Spinal cord (tissue), 9 donors: ENCODE measurements at regions not wholly inside any gene's neighbourhood (a gene's known extent, or its start where the extent isn't known, plus 50 kb on each side); places are given as distances from the start of the nearest gene placed in this dataset.

Experiments used
- DNase-seq, 6 donors: peaks; one replicate each; pipeline versions ENCODE4 v3.0.0 to v3.0.0-alpha.2; 2013 to 2015; ENCODE audit warnings: low spot score in 6 of 6, low read depth in 4 of 6
- H3K27ac ChIP-seq: one replicate; pipeline ENCODE4 v1.5.1; 2013; ENCODE audit warnings: low read depth, low read length, control low read depth
- H3K27me3 ChIP-seq: one replicate; pipeline ENCODE4 v1.6.1; 2013; ENCODE audit warnings: low read length; ENCODE audit not compliant: control insufficient read depth, insufficient read depth
- H3K36me3 ChIP-seq: one replicate; pipeline ENCODE4 v1.6.1; 2013; ENCODE audit warnings: low read length; ENCODE audit not compliant: control insufficient read depth, insufficient read depth
- H3K4me1 ChIP-seq: one replicate; pipeline ENCODE4 v1.6.1; 2013; ENCODE audit warnings: low read length; ENCODE audit not compliant: control insufficient read depth, insufficient read depth
- H3K4me3 ChIP-seq: one replicate; pipeline ENCODE4 v1.5.1; 2013; ENCODE audit warnings: low read depth, low read length, control low read depth
- H3K9me3 ChIP-seq: one replicate; pipeline ENCODE4 v1.6.1; 2013; ENCODE audit warnings: low read length; ENCODE audit not compliant: control insufficient read depth, insufficient read depth
- WGBS: methylation state at CpG from one replicate; pipeline ENCODE4 v1.1.5; 2013; ENCODE audit warnings: missing lambda C conversion rate; ENCODE audit not compliant: insufficient coverage; 5-methylcytosine and 5-hydroxymethylcytosine counted together
- donor health status: healthy.

DNA sequence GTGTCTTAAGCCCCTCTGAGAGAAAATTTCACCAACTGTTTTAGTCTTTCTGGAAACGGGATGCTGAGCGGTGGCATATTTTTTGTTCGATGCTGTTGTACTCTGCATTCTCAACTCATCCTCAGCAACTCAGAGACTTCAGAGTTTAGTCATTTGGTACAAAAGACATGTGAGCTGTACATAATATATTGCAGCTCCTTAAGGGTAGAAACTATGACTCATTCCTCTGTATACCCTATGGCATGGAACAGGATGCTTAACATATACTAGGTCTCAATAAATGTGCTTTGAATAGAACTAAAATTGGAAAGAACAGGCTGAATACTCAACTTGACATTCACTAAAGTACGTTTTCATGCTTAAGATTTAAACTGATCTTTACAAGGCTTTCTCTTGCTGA lies 130.5 kb upstream of the SLITRK2 start:
- Histone ChIP-seq H3K9me3 (no peaks in the 10 kb centered on the region), H3K27ac (no peak overlapping the region), H3K4me1 (no peaks in the 10 kb centered on the region), H3K27me3 (no peaks in the 10 kb centered on the region), H3K4me3 (no peak overlapping the region), H3K36me3 (no peaks in the 10 kb centered on the region)
- DNase-seq, result no peak
- 40% methylated on average over 1 of the region's 4 CpGs for WGBS

DNA sequence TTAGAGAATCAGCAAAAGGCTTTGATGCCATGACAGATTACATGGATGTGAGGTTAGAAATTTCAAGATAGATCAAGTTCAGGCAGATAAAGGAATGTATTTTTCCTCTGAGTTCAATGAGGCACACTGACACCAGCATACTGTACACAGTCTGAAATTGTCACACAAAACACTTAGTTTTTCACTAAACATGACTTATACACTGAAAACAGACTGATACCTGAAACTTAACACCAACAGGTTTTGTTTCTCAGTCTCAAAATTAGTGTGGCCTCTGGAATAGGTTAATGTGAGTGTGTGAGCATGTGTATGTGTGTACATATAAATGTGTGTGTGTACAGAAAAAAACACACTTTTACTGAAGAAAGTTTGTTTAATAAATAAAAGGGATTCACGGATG lies 129.9 kb upstream of the SLITRK2 start:
- Histone ChIP-seq H3K27ac (no peak overlapping the region), H3K4me3 (no peak overlapping the region), H3K27me3 (no peaks in the 10 kb centered on the region), H3K4me1 (no peaks in the 10 kb centered on the region), H3K36me3 (no peaks in the 10 kb centered on the region), H3K9me3 (no peaks in the 10 kb centered on the region)
- DNase-seq, result no peak
- no CpG with 5 or more reads among the region's 1 CpG for WGBS

DNA sequence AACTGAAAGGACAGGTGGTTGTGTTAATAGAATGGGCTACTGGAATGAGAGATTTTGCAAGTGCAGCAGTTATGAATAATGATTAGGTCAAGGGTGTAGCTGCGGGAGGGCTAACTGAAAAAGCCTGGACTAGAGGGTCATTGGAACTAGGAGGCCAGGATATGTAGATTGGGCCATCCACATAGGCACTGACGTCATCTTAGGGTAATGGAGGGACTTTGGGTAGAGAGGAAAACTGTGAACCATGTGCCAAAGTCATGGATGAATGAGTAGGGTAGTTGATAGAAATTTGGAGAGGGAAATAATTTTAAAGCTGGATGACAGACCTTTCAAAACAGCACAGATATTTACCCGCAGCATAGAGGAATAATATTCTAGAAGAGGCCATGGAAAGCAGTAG lies 123.6 kb upstream of the SLITRK2 start:
- Histone ChIP-seq H3K4me1 (no peaks in the 10 kb centered on the region), H3K9me3 (no peaks in the 10 kb centered on the region)
- WGBS, result 45% methylated on average over 2 of the region's 3 CpGs

DNA sequence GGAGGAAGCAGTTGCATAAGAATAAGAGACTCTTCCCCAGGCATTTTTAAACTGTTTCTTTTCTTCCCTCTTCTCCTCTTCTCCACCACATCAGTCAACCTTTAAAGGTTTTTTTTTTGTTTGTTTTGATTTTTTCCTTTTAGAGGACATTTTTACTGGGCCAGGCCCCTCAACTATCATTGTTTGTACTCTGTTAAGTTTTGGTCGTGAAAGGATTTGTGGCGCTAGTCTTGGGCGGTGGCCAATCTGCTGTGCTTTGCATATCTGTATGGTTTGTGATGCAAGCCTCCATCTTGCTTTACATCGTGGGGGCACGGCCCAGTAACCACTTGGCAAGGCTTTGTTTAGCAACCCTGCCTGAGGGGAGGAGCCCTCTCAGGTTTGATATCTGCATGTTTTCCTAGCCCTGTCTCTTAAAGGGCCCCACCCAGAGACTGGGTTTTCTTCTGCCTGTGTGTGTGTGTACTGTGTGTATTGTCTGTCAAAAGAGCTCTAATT lies 101.9 kb upstream of the SLITRK2 start:
- Histone ChIP-seq H3K27ac (no peak overlapping the region), H3K4me1 (no peaks in the 10 kb centered on the region), H3K27me3 (no peaks in the 10 kb centered on the region), H3K9me3 (no peaks in the 10 kb centered on the region), H3K36me3 (no peaks in the 10 kb centered on the region), H3K4me3 (no peak overlapping the region)
- WGBS, result 38% methylated on average over 5 of the region's 5 CpGs
- no peak for DNase-seq

More for the DNA sequence above, 123.6 kb upstream of the SLITRK2 start:
- no peak for DNase-seq
- Histone ChIP-seq H3K4me3 (no peak overlapping the region), H3K36me3 (no peaks in the 10 kb centered on the region), H3K27me3 (no peaks in the 10 kb centered on the region), H3K27ac (no peak overlapping the region)

DNA sequence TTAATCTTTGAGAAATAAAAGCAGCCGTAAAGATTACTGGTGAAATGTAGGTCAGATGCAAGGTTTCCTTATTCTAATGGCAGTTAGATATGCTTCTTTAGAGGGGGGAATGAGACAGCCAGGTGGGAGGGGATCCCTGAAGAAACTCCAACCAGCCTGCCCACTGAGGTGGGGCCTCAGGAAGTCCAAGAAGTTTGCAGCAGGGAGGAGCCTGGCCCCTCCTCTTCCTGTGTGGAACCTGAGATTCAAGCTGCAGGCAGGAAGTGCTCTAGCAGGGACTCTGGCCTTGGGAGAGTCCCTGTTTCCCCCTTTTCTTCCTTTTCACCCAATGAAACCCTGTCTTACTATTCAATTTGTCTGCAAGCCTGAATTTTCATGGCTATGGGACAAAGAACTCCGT lies 101.4 kb upstream of the SLITRK2 start:
- Histone ChIP-seq H3K27me3 (no peaks in the 10 kb centered on the region), H3K36me3 (no peaks in the 10 kb centered on the region), H3K9me3 (no peaks in the 10 kb centered on the region), H3K4me3 (no peak overlapping the region), H3K4me1 (no peaks in the 10 kb centered on the region), H3K27ac (no peak overlapping the region)
- no peak for DNase-seq
- 90% methylated on average over 1 of the region's 2 CpGs for WGBS

DNA sequence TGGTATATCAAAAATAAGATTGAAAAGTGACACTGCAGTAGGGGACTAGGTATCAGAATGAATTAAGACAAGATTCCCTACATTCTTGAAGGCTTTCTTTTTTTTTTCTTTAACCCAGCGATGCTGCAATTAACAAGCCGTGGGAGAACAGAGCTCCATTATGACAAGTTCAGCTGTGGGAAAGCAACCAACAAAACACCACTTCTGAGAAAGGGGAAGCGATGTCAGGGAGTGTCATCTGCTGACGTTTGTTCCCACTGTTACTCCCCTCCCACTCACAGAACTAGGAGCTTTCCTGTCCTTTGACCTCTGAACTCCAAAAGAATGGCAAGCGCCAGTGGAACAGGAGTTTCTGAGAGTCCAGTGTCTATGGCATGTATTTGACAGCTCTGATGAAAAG lies 90.2 kb upstream of the SLITRK2 start:
- H3K36me3 ChIP-seq, result no peaks in the 10 kb centered on the region
- H3K27me3 ChIP-seq, result no peaks in the 10 kb centered on the region
- WGBS, result 37% methylated on average over 3 of the region's 5 CpGs
- no peak overlapping the region for H3K4me3 ChIP-seq
- DNase-seq, result peak in 3 of 6 donors; percentile 22 to 55 (median 51)
- peak overlapping the region; percentile 9 for H3K27ac ChIP-seq
- peaks cover 13% of the 10 kb centered on the region for H3K4me1 ChIP-seq
- H3K9me3 ChIP-seq, result no peaks in the 10 kb centered on the region

DNA sequence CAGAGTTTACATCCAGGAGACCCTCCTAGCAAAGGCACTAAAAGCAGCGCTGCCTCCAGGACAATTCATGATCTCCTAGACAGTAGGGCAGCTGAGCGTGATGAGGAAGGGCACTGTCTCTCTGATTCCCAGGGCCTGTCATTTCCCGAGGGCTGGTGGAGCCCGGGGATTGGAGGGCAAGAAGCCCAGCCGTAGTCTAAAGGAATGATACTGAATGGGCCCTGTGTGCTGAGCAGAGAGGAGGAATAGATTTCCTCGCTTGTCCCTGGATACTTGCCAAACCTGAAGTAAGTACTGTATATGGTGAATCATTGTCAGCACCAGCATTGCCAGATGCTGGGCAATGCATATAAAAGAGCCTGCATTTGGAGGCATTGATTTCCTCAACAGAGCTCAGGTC lies 88.0 kb upstream of the SLITRK2 start:
- H3K9me3 ChIP-seq, result no peaks in the 10 kb centered on the region
- no peaks in the 10 kb centered on the region for H3K27me3 ChIP-seq
- peak in 4 of 6 donors; percentile 23 to 81 (median 56) for DNase-seq
- H3K4me1 ChIP-seq, result peaks cover 13% of the 10 kb centered on the region
- 45% methylated on average over 5 of the region's 6 CpGs for WGBS
- H3K4me3 ChIP-seq, result no peak overlapping the region
- H3K27ac ChIP-seq, result peak overlapping the region; percentile 70
- no peaks in the 10 kb centered on the region for H3K36me3 ChIP-seq

DNA sequence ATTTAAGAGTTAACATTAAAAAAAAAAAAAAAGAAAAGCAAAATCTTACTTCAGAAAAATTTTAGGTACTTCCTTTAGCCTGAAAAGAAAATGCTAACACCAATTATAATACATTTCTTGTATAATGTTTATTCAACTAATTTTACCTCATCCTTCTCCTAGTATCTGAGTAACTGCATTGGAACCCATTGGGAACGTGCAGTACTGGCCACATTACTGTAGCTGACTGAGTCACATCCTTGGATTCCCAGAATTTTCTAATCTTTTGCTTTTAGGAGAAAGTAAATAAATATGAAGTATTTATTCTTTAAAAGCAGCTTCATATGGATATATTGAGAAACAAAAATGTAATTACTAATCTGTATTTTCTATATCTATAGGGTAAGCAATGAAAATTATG lies 82.6 kb upstream of the SLITRK2 start:
- Histone ChIP-seq H3K27me3 (no peaks in the 10 kb centered on the region), H3K4me3 (no peak overlapping the region), H3K36me3 (no peaks in the 10 kb centered on the region), H3K27ac (no peak overlapping the region), H3K9me3 (peaks cover 3% of the 10 kb centered on the region), H3K4me1 (no peaks in the 10 kb centered on the region)
- no CpG with 5 or more reads among the region's 1 CpG for whole genome bisulfite sequencing
- no peak for DNase-seq

DNA sequence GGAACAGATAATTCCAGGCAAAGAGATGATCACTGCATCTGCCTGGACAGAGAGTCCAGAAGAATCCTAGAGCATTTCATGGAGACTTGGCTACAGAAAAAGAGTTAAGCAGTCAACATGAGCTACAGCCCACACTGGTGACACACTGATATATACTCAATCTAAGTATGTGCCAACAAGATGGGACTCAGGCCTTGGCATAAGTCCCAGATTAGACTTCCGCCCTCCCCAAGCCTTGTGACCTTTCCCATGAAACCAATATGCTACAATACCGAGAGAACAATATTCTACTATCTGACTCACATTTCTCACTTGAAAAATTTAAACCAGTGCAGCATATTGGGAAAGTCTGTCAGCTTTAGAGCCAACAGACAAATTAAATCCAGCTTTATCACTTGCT lies 65.7 kb upstream of the SLITRK2 start:
- 50% methylated on average over 1 of the region's 2 CpGs for WGBS
- no peak overlapping the region for H3K27ac ChIP-seq
- no peaks in the 10 kb centered on the region for H3K9me3 ChIP-seq
- no peaks in the 10 kb centered on the region for H3K27me3 ChIP-seq
- no peaks in the 10 kb centered on the region for H3K36me3 ChIP-seq
- H3K4me3 ChIP-seq, result no peak overlapping the region
- DNase-seq, result peak in 2 of 6 donors; percentile 14 to 30
- H3K4me1 ChIP-seq, result no peaks in the 10 kb centered on the region
